NCI-H146 (cell line): ENCODE measurements at regions not wholly inside any gene's neighbourhood (a gene's known extent, or its start where the extent isn't known, plus 50 kb on each side); places are given as distances from the start of the nearest gene placed in this dataset.

Experiments
- DNase-seq: peaks from one replicate; lab custom pipeline; 2025; lab: John Stamatoyannopoulos, UW

DNA sequence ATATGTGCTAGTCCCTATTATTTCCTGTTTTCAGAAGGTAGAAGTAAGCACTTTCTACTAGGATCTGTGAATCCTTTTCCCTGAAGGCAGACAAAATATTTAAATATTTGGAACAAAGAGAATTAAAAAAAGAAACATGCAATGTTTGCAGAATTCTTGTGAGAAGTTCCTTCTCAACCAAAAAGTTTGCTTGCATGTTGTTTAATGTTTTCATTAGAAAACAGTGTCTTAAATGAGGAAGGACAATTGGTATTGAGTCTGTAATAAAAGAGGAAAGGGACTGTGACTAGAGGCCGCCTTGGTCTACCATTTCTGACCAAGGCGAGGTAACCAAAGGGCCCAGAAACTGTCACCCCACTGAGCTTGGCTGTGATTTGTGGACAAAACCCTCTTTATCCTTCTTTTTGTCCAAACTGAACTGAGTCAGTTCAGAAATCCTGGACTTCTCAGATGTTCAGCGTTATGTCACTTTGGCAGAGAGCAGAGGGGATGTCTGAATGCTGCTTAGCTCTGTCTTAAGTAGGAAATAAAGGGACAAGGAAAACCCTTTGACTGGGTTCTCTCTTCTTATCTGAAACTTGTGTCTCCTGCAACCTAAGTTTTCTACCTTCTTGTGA is 129.8 kb upstream of the CPM start:
- no peak for DNase-seq

DNA sequence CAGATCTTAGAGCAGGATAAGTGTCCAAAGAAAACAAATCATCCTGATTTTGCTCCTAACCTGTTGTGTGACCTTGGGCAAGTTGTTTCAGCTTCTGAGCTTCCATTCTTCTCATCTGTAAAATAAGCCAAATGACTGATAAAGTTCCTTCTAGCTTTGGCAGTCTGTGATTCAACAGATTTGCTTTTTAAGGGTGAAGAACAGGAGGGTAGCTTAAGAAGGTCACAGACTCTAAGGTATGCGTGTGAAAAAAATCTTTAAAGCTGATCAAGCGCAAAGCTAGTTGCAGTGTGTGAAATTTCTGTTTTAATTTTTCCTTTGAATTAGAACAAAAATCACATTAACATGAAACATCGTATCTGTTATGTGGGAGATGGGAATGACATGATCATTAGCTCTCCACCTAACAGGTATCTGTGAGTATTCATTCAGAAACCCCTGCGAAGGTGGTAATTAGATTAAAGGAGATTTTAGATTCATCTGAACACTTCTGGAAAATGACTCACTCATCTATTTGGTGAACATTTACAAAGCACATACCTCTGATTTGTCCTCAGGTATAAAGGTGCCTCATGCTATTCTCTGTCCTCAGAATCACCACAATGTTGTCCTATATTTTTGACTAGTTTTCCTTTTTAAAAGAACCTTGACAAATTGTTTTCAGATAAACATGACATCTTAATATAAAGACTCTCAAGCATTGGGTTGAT is 131.9 kb upstream of the CPM start:
- DNase-seq, result no peak

DNA sequence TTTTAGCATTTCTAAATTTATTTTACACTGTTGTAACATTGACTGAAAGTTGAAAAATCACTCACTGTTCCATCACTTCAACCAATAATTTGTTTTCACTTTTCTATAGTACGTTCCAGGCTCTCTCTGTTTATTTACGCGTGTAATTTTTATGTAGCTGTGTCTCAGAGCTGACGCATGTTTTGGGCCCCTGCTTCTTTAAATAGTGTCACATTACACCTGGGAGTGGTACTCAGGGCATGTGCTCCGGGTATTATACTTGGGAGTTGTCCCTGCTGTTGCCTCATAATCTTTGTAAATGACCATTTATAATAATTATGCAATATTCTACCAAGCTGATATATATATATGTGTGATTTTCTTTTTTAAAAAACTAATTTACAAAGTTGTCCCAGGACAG is 132.8 kb upstream of the CPM start:
- DNase-seq, result no peak

DNA sequence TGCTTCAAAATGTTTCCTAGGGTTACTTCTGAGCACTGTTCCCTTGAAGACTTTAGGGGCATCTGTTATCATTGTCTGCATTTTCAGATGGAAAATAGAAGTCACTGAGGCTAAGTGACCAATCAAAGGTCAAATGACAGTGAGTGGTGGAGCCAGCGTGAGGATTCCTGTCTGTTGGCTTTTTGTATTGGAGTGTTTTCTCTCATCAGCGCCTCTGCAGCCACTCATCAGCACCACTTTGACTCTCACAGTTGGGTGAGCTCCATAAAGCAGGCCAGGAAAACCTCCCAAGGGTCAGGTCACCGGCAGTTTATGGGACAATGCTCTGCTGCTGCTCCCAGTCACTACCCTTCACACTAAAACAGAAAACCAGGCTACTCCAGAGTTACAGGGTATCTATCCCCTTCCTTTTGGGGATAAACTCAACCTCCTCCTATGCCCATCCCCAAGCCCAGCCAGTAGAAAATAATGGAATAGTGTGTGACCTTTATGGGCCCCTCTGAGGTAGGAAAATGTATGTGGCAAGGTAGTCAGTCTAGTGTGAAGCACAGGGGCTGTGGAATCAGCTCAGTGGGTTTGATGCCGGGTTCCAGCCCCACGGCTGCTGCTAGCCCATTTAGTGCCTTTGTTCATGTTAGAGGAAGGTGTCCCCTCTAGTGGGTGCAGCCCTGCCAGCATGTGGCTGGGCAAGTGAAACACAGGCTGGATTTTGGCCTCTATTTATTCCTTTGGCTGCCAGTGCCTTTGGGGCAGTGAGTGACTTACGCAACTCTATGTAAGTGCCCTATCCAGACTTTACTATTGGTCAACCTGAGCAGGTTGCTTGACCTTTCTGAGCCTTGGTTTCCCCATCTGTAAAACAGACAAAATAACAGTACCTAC is 133.8 kb upstream of the CPM start:
- no peak for DNase-seq

DNA sequence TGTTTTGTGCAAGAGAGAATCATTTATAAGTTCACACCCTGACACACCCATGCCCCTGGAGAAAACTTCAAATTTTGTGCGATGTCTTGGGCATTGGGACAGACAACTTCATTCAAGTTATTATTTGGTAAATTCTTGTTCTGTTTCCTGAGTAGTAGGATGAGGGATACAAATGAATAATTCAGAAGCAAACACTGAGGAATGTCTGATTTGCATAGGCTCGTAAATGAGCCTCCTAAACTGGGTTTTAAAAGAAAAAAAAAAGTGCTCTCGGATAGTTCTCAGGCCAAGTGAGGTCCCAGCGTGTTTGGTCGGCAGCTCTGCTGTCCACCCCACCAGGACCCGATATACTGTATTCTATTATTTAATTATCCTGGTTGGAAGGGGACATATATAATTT is 134.7 kb upstream of the CPM start:
- DNase-seq, result no peak

DNA sequence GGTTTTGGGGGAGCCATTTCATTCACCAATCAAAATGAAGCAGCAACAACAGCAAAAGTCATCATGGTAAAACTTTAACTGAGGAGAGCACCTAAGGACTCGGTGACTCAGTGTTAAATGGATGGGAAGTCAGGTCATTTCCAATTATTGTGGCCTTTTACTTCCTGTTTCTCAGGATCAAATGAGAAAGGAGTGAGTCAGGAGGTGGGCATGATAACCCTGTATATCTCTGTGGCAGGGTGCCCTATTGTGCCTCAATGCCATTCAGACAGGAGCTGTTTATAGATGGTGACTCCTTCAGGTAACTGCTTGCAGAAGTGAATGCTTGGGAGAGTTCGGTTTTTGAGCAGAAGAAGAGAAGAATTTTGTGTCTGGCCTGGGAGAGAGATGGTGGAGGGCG is 135.5 kb upstream of the CPM start:
- no peak for DNase-seq

DNA sequence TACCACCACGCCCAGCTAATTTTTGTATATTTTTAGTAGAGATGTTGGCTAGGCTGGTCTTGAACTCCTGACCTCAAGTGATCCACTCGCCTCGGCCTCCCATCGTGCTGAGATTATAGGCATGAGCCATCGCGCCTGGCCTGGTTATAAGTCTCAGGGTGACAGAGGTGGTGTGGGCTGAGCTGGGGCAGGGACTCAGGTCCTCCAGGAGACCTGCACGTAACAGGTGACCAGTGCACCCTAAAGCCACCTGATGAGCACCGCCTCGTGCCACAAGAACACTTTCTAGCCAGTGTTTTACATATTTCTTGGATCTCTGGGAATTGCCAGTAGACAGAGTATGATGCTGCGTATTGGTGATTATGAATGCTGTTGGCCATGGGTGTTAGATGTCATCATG is 136.5 kb upstream of the CPM start:
- DNase-seq, result no peak

DNA sequence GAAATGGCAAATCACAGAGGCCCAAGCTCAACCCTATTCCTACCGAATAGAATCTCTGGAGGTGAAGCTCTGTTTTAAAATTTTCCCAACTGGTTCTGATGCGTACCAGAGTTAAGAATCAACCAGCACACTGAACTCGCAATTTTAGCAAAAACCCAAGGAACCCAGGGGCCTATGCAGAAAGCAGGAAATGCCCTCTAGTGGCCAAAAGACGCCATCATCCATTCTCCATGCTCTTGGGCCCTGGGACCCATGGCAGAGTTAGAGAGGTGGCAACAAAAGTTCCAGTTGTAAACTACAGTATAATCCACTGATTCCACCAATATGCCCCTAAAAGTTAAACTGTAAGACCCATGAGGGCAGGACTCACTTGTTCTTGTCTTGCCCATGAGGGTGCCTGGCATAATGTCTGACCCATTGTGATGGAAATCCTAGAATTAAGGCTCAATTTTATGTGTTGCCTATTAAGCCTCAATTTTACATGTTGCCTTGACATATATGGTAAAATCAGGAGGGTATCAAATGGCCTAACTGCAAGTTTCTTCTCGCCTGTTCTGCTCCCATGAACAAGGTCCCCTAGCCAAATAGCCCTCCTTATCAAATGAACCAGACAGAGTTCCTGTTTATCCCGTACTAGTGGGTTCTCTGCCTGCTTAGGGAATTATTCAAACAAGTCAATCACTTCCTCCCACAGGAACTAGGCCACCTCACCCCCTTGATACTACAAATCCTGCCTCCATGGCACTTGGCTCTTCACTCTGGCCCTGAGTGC is 137.5 kb upstream of the CPM start:
- DNase-seq, result peak; percentile 24

DNA sequence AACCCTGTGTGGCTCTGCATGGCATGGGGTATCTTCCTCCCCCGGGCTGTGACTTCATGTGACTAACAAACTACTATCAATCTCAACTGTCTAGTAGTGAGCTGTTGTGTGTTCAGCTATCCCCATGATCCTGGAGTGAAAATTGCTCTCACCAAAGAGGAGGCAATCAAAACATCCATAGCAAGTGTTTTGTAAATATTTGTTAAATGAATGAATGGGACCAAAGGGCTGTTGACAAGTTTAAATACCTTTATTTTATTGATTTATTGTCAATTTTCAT is 138.1 kb upstream of the CPM start:
- no peak for DNase-seq

DNA sequence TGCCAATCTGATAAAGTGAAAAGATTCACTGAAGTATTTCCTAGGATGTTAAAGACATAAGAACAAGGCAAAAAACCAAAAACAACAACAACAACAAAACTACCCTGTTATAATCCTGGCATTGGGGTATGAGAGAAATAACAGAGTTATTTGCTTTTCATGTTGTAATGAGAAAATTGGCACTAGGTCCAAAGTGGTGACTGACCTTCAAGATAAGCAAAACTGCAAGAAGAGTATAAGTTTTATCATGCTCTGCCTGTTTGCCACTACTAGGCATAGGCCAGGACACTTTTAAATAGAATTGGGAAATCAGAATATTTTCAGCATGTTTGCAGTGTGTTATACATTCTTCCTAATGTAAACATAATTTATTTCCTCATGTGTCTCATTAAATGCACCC is 140.1 kb upstream of the CPM start:
- DNase-seq, result no peak

DNA sequence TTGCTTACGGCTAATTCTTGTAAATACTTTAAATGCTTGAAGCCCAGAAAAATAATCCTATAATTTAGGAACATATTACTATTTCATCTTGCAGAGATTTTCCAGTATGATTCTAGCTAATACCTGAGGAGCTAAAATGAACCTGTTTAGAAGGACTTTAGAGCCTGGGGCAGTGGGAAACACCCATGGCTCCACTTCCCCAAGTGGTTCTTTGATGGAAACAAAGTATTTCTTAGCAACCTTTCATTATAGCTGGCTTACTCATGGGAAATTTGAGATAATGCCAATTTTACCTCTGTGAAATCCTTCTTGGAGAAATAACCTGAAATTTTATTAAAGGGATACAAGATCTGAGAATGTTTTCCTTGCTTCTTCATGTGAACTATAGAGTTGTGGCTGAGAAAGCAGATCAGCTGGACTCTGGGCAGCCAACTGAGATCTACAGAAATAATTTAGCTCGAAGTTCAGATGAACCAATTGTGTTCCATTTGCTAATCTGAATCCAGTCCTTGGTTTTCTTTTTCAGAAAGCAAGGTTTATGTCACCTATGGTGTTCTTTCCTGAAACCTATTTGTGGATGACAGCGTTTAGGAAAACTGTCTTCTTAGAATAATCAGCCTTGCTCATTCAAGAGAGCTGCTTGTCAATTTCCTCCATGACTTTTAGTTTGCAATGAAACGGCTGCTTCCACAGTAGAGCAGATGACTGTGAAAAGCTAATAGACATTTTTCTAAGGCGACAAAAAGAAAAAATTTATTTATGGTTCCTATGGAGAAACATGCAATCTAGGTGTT is 141.8 kb upstream of the CPM start:
- no peak for DNase-seq

DNA sequence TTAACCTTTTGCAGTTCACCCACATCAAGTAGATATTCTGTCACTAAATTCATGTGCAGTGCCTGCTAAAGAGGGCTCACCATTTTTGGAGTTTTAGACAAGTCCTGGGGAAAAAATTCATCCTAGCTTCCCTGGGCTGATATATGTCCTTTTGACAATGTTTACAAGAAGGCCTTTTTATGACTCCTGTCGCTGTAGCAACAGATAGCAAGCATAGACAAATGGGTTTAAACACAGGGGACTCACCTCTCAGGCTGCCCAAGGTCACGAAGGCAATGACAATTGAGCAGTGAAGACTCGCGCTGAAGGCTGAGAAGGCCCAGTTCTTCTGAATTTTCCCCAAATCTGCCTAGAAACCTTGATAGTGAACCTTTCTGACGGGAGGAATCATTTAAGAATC is 150.7 kb upstream of the CPM start:
- no peak for DNase-seq

DNA sequence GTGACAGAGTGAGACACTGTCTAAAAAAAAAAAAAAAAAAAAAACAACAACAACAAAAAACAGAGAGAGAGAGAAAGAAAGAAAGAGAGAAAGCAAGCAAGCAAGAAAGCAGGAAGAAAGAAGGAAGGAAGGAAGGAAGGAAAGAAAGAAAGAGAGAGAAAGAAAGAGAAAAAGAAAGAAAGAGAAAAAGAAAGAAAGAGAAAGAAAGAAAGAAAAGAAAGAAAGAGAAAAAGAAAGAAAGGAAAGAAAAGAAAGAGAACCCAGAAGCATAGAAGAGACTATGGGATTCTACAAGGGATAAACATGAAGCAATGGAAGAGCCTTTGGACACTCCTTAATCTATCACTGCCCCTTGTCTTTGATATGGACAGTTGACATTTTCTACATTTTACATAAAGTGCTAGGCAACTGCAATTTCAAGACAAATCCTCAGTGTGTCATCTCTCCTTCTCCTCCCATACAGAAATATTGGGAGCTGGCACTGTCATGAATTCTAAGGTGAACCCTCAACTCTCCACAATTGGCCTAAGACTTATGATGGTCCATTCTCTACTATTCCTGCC is 151.9 kb upstream of the CPM start:
- DNase-seq, result no peak

DNA sequence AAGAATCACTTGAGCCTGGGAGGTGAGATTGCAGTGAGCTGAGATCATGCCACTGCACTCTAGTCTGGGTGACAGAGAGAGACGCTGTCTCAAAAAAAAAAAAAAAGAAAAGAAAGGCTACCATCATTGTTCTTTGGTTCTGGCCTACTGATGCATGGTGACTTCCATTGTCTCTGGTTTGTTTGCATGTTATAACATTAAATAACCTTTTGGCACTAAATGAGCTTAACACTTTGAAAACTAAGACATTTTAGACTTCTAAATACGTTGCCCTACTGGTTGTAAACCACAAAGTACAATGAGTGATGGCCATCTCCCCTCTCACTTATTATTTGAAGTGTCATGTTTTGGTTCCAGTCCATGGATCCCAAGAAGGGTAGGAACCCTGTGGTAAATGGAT is 152.9 kb upstream of the CPM start:
- DNase-seq, result no peak

DNA sequence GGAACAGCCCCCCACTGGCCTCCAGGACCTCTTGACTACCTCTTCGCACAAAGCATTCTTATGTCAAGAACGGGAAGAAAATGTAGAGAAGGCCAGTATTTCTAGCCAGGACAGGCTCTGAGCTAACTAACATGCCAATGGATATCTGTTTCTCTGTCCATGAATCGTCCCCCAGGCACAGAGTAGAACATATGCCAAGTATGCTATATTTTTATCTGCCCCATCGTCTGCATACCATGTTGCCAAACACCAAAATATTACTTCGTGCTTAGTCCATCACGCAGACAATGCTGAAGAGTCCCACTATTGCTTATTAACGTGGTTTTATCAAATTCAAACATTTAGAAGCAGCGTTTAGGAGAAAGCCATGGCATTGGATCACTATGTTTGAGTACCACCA is 151.4 kb upstream of the CPSF6 start:
- DNase-seq, result no peak

DNA sequence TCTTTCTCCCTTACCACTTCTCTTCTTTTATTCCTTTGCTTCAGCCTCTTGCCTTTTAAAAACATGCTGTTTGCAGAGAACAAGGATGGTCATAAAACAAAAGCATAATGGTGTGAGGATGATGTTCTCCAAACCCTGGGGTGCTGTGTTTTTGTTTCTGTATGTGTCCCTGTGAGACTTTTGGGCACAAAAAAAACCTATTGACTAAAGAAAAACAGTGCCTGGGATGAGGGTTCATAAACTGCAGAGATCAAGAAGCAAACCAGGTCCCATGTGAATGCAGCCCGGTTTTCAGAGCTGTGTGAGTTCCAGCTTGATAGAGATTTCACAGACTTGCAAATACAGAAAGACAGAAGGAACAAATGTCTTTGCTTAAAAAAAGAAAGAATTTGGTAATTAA is 148.6 kb upstream of the CPSF6 start:
- DNase-seq, result no peak

DNA sequence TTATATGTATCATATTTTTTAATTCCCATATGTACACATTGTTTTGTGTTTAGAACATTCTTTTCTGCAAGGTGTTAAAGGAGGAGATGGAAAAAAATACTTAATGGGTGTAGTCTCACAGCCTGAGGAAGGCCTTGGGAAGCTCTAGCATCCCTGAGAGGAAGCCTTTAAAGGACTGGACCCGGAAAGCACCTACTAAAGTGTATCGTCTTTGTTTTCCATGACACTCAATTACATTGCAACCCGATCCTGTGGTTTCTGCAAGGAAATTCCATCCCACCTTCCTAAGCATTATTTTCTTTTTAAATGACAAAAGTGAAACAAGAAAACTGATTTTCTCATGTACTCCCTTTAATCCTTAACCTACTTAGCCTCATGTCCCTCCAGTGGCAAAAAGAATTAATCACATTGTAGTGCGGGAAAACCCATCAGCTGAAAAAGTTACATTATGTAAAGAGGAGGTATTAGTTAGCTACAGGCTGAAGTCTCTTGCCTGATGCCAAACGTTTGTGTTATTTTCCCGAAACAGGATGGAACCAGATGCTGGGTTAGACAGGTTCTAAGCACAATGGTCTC is 147.8 kb upstream of the CPSF6 start:
- no peak for DNase-seq

DNA sequence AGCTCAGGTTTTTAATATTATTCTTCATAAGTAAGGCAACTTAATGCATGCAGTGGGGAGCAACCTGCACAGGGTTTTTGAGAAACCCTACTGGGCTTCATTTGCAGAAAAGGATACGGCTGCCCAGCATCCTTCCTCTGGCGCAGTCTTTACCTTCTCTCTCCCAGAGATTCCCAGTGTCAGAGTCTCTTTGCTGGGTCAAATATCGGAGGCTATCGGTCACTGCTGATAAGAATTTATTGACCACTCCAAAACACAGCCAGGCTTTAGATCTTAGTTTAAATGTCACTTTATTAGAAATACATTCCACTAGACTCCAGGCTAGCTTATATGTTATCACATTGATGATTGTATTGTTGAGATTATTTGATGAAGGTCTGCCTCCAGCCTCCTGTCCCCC is 147.2 kb upstream of the CPSF6 start:
- no peak for DNase-seq

DNA sequence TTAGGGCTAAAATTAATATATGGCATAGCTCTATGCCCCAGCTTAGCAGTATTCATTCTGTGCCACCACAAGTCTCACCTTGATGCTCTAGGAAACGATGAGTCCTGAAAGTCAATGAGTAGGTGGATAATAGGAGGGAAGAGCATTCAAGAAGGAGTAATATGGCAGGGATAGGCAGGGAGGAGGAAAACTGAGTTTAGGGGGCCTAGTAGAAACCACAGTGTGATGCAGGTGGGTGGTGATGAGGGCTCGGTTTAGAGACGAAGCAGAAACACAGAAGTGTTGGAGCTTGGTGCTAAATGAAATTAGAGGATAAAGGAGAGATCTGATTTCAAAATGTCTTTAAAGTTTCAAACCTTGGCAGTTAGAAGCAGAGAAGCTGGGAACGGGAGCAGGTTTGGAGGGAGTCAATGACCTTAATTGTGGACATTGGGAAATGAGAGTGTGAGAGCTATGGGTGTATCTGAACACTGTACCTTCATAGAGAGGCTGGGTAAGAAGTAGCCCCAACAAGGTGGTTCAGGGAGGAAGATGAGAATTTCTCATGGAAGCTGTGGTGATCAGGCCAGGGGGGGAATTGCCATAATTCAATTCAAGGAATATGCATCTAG is 144.7 kb upstream of the CPSF6 start:
- DNase-seq, result no peak

DNA sequence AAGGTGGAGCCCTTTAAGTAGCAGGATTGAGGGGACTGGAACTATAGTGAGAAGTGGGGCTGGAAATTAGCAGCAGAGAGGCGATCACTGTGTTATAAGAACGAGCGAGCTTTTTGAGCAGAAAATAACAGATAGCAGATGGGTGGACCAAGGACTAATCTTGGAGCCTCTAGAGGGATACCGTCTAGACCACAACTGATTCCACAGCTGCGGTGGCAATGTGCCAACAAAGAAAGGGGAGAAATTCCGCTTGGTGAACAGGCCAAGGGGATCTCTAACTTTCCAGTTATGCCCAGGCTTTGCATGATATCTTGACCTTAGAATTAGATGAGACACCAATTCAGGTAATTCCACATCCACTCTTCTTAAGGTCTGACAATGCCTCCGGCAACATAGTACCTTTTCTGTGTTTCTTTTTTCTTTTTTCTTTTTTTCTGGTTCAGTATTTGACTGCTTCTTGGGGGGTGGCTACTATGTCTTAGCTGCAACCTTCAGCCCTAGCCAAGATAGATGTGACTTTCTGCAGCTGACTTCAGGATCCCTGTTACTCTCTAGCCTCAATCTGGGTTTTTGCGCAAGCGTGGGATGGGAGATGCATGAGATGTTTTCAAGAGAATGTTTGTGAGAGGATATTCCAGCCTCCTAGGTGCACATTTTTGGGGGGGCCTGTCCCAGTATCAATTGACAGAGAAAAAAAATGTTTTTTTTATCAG is 143.4 kb upstream of the CPSF6 start:
- no peak for DNase-seq
